ENCODE measurements at regions not wholly inside any gene's neighbourhood (a gene's known extent, or its start where the extent isn't known, plus 50 kb on each side); places are given as distances from the start of the nearest gene placed in this dataset.

DNA sequence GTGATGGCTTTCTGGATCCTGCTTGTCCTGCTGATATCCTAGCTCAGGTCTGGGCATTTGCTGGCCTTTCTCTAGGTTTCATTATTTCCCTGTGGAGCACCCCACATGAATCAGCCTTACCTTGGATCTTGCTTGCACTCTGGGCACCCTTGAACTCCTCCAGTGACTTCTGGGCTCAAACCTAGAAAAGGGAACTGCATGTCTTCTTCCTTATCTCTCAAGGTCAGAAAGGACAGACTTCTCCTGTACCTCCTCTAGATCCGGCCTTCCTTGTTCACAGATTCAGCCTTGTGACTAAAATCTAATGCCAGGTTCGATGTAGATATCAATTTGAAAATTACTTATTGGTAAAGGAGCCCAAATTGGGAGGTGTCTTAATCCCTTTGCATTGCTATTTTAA is 267.9 kb downstream of the PARP8 start:
- no peak for TF ChIP-seq MAX (IDR thresholded peaks at IDR 0.05; ENCODE audit: low read depth, low read length)
- no peak for TF ChIP-seq CTCF (IDR thresholded peaks at IDR 0.05; ENCODE audit: low read depth, low read length)
- TF ChIP-seq POLR2A (IDR thresholded peaks at IDR 0.05; ENCODE audit: extremely low read depth, insufficient read length), result no peak
- TF ChIP-seq MYC (IDR thresholded peaks at IDR 0.05; ENCODE audit: low read depth, low read length), result no peak
- H3K4me3 ChIP-seq (ENCODE audit: low read depth, low read length), result no peak overlapping the region

DNA sequence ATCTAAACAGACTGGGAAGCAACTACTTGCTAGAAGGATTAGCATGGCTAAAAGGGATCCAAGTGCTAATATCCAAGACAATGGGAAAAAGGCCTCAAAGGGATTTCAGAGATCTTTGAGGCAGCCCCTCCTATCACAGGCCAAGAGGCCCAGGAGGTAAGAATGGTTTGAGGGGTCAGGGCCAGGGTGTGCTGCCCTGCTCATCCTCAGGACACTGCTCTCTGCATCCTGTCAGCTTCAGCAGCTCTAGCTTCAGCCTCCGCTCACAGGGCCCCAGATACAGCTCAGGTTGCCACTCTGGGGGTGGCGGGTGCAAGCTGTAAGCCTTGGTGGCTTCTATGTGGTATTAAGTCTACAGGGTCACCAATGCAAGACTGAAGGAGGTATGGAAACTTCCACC is 278.7 kb downstream of the PARP8 start:
- no peak overlapping the region for H3K4me3 ChIP-seq (ENCODE audit: low read depth, low read length)
- no peak for DNase-seq (ENCODE audit: low read depth)
- TF ChIP-seq MAX (IDR thresholded peaks at IDR 0.05; ENCODE audit: low read depth, low read length) (no peak), CTCF (IDR thresholded peaks at IDR 0.05; ENCODE audit: low read depth, low read length) (no peak), POLR2A (IDR thresholded peaks at IDR 0.05; ENCODE audit: extremely low read depth, insufficient read length) (no peak)

More for the DNA sequence above, 267.9 kb downstream of the PARP8 start:
- no peak for DNase-seq (ENCODE audit: low read depth)

DNA sequence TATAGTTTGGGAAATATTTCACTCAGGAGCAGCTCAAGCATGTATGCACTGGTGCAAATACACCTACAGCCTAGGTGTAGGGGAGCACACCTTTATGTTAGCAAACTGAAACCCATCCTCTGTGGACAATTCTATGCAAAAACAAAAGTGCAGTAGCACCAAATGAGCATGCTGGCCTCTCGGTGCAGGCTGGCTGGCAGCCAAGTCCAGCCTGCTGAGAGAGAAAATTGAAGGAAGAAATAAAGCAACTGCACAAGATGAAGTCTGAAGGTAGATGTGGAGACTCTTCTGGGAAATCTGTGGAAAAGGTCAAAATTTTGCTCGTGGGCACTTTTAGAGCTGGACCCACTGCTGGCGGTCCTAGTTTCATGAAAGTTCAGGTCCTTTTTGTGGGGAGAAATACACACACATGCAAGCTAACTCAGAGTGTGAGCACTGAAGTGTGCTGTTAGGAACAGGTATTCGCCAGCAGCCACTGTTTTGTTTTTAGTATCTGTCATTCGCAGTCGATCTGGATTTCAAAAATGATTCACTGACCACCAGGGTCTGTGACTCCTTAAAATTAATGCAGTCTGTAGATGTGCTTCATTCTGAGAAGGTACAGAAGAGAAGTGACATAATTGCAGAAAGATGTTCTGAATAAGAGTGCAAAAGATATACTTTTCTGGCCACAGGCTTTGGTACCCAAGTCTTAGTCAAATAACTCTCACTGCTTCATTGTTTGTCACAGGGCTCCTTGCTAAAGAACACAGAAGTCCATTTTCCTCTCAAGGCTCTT is 281.7 kb downstream of the PARP8 start:
- no peak for DNase-seq (ENCODE audit: low read depth)
- no peak overlapping the region for H3K4me3 ChIP-seq (ENCODE audit: low read depth, low read length)
- no peak for TF ChIP-seq POLR2A (IDR thresholded peaks at IDR 0.05; ENCODE audit: extremely low read depth, insufficient read length)
- no peak for TF ChIP-seq MAX (IDR thresholded peaks at IDR 0.05; ENCODE audit: low read depth, low read length)
- no peak for TF ChIP-seq CTCF (IDR thresholded peaks at IDR 0.05; ENCODE audit: low read depth, low read length)
- TF ChIP-seq MYC (IDR thresholded peaks at IDR 0.05; ENCODE audit: low read depth, low read length), result no peak

- no peak for DNase-seq (ENCODE audit: low read depth)
- no peak for TF ChIP-seq MYC (IDR thresholded peaks at IDR 0.05; ENCODE audit: low read depth, low read length)
- H3K4me3 ChIP-seq (ENCODE audit: low read depth, low read length), result no peak overlapping the region
Observed at GRCh38 chr5:50953290-50953689, 286.9 kb downstream of the PARP8 start.

DNA sequence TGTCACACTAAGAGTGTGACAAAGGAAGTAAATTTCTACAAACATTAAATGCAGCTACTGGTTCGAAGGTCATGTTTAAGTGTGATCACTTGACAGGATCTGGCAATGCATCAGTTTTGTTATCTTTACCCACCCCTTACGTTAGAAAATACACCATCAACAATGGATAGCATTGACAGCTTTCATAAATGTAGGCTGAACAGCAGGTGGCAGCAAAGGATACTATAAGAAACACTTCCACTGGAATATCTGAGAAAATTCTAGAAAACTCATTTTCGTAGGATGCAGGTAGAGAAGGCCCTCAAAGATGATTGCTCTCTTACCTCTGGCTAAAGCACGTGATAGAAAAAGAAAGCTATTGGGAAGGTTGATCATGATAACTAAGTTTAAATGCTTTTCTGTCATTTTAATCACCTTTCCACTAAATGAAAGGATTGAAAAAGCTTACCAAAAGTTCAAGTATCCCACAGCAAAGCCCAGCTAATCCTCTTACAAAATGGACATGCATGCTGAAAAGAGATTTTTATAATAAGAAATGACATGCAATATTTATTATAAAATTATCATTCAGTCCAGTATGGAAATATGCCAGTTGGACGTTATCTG is 292.5 kb downstream of the PARP8 start:
- H3K4me3 ChIP-seq (ENCODE audit: low read depth, low read length), result no peak overlapping the region
- DNase-seq (ENCODE audit: low read depth), result peak; percentile 40
- TF ChIP-seq CTCF (IDR thresholded peaks at IDR 0.05; ENCODE audit: low read depth, low read length), result peak; percentile 41
- no peak for TF ChIP-seq POLR2A (IDR thresholded peaks at IDR 0.05; ENCODE audit: extremely low read depth, insufficient read length)
- no peak for TF ChIP-seq MYC (IDR thresholded peaks at IDR 0.05; ENCODE audit: low read depth, low read length)
- TF ChIP-seq MAX (IDR thresholded peaks at IDR 0.05; ENCODE audit: low read depth, low read length), result no peak

GRCh38 chr5:50962934-50963872 is 296.8 kb downstream of the PARP8 start:
- TF ChIP-seq MAX (IDR thresholded peaks at IDR 0.05; ENCODE audit: low read depth, low read length), result peak; percentile 77
- TF ChIP-seq POLR2A (IDR thresholded peaks at IDR 0.05; ENCODE audit: extremely low read depth, insufficient read length), result no peak
- peak; percentile 56; the same call in 1 of the 2 replicates for TF ChIP-seq MYC (IDR thresholded peaks at IDR 0.05; ENCODE audit: low read depth, low read length)
- TF ChIP-seq CTCF (IDR thresholded peaks at IDR 0.05; ENCODE audit: low read depth, low read length), result peak; percentile 92
- peak overlapping the region; percentile 32 for H3K4me3 ChIP-seq (ENCODE audit: low read depth, low read length)
- DNase-seq (ENCODE audit: low read depth), result peak; percentile 75

All from NB4 (cell line).